HG03175 (cell line): ENCODE measurements at regions not wholly inside any gene's neighbourhood (a gene's known extent, or its start where the extent isn't known, plus 50 kb on each side); places are given as distances from the start of the nearest gene placed in this dataset.
"Not testable (repeated sequence)": the region's sequence is repeated elsewhere in the genome, so short reads cannot be mapped to it uniquely, and the experiment has no call there.

ENCODE experiments used
- ATAC-seq: cut with Tn5 transposase; IDR thresholded peaks from one replicate; pipeline ENCODE4 v1.9.1; 2021; ENCODE audit warnings: mild to moderate bottlenecking, moderate library complexity; ENCODE audit not compliant: unreplicated experiment

DNA sequence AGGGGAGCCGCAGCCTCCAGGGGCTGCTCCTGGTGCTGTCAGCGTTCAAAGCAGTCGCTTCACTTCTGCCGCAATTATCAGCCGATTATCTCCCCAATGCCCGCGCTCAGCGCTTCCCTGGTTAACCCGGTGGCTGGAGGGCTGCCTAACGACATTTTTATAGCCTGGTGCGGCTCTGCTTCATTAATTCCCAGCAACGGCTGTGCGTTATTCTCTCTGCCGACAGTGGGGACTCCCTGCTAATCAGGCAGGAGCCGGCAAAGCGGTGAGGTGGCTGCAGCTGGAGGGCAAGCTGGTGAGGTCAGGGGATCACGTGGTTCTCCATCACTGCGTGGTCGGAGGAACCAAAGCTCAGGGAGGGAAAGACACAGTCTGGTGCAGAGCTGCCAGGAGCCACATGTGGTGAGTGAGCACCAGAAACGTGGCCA is 62.9 kb downstream of the GLRX5 start:
- ATAC-seq: no peak

DNA sequence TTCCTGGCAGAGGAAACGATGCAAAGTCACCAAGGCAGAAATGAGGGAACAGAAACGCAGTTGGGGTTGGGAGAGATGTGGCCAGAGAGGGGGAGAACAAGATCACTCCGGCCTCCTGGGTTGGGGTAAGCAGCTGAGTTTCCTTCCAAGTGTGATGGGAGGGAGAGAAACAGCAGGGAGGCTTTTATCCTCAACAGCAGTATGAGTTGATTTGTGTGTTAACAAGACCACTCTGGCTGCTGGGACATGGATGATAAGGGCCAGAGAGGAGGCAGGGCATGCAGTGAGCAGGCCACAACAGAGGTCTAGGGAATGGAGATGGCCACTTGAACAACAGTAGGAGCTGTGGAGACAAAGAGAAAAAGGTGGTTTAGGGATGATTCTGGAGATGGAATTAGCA is 66.8 kb downstream of the GLRX5 start:
- ATAC-seq: no peak

DNA sequence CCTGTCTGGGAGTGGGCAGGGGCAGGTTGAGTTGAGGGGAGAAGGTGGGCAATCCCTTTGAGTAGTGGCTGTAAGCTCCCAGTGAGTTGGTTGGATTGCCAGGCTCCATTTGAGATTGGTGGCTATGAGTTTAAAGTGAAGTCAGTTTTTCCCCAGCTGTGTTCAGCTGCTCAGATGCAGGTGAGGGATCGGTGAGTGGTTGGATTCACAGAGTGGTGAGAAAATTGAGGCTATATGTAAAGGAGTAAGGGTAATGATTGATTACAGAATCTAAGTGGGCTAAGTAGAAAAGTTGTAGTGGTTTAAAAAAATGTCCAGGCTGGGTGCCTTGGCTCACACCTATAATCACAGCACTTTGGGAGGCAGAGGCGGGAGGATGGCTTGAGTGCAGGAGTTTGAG is 68.6 kb downstream of the GLRX5 start:
- ATAC-seq: no peak

DNA sequence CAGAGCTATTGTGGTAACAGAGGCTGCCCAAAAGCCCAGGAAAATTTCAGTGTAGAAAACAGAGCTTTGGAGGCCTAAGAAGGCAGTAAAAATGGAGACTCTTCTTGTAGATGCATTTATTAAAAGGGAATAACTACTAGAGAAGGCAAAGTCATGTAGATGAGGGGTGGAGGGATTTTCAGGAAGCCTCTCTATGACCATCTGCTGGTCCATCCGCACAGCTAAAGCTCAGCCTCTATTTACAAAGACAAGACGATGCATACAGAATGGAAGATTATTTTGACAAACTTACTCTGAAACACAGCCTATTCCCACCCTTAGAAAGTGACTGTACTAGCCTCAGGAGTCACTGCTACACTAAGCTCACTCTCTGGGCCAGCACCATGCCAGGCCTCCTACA is 71.4 kb downstream of the GLRX5 start:
- no peak for ATAC-seq

DNA sequence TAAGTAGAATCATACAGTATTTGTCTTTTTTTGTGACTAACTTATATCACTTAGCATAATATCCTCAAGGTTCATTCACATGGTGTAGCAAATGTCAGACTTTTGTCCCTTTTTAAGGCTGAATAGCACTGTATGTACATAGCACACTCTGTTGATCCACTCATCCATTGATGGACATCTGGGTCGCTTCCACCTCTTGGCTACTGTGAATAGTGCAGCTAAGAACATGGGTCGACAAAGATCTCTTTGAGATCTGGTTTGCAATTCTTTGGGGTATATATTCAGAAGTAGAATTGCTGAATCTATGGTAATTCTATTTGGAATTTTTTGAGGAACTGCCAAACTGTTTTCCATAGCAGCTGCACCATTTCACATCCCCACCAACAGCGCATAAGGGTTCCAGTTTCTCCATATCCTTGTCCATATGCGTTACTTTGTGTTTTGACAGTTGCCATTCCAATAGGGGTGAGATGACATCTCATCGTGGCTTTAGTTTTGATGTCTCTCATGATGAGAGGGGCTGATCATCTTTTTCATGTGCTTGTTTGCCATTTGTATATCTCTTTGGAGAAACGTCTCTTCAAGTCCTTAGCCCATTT is 73.9 kb downstream of the GLRX5 start:
- no peak for ATAC-seq

DNA sequence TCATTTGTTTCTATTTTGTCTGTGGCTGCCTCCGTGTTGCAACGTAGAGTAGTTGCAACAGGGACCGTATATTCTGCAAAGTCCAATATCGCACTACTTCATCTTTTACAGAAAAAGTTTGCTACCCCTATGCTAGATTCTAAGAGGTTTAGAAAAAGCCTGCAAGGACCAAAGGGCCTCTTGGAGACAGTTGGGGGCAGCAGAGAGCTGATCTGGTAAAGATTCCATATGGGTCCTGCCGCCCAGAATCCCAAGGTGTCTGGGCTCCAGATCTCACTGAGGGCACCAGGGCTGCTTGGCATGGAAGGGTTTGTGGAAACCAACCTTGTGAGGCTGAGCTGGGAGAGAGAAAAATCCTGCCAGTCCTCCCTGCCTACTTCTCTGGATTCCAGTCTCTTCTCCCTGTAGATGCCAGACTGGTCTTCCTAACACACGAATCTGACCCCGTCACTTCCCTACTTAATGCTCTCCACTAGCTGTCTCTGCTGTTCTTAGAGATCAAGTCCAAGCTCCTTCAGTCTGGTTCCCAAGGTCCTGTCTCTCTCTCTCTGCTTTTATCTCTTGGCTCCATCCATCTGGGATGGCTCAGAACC is 74.6 kb downstream of the GLRX5 start:
- no peak for ATAC-seq

DNA sequence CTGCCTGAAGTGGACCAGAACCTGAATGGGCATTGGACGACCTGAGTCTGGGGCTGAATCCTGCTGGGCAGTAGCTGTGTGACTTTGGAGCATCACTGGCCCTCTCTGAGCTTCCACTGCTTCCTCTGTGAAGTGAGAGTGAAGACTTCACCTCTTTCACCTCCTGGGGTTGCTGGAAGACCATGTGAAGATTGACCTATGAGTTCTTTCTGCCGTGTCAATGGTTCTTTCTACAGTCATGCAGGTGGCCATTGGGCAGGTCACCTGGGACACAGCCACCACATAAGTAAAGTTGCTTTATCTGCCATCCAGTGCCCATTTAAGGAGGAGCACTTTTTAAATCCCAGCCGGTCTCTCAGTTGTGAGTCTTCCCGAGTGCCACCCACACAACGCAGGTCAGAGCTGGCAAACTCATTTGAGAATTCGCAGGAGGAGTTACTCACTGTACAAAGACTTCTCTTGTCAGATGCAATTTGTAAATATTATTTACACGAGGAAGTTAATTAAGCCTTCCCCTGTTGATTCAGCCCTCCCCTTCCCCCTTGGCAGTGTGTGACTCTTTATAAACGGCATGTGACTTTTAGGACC is 74.8 kb upstream of the TCL1B start:
- ATAC-seq: peak; percentile 42

DNA sequence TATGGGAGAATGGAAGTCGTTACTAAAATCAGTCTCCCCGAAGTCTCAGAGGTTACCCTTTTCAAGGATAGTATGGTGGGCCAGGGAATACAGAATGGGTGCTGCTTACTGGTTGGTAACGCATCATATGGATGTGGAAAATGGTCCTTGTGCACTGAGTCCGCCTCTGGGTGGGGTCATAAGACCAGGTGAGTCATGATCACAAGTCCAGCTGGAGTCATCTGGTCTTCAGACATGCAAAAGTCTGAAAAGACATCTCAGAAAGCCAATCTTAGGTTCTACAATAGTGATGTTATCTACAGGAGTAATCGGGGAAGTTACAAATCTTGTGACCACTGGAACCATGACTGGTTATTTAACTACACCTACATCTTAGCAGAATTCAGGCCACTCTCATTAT is 71.9 kb upstream of the TCL1B start:
- ATAC-seq: no peak

DNA sequence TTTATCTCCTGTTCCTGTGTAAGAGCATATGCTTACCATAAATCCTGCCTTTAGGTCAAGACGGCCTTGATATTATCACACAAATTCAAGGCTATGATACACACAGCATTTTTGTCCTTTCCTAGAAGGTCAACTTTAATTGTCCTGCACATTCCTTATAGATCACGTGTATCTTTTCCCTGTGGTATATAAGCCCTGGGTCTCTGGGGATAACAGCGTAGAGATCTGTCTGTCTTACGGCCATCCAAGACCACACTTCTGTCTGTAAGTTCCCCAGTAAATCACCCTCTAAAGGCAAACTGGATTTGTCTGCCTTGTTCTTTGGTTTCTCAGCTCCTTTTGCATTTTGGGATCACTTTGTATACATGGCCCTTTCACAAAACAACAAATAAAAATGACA is 69.5 kb upstream of the TCL1B start:
- ATAC-seq: no peak

DNA sequence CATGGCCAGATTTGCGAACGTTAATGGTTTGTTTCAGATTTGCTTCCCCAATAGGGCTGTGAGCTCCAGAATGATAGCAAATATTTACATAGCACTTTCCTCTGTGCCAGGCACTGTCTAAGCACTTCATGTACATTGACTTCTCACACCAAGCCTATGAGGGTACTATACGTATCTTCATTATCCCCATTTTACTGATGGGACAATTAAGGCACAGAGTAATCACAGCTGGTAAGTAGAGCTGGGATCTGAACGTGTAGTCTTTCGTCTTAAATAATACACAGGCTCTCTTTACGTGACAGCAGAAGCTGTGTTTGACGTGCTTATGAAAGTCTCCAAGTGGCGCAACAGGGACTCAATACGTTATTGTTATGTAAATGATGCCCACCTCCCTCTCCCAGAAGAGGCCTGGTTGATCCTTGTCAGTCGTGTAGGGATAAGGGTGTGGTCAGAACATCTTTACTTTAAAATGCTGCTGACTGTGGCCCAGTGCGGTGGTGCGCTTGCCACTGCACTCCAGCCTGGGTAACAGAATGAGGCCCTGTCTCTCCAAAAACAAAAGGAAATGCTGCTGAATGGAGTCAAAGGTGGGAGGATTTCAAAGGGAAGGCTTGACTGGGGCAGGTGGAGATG is 66.3 kb upstream of the TCL1B start:
- no peak for ATAC-seq

DNA sequence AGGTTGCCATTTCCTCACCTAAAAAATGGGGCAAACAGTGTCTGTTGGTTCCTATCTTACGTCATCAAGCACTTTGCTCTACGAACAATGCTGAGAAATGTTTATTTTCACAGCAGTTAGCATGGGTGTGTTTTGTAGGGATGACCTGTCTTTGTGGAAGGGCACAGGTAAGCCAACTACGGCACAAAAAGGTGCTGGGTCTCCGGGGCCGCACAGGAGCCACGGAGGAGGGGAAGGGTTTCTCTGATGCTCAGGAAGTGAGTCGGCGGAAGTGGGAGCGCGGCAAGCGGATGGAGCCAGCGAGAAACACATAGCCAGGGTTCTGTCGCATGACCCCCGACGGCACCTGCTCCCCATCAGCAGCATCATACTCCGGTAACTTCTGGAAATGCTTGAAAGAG is 65.6 kb upstream of the TCL1B start:
- no peak for ATAC-seq

DNA sequence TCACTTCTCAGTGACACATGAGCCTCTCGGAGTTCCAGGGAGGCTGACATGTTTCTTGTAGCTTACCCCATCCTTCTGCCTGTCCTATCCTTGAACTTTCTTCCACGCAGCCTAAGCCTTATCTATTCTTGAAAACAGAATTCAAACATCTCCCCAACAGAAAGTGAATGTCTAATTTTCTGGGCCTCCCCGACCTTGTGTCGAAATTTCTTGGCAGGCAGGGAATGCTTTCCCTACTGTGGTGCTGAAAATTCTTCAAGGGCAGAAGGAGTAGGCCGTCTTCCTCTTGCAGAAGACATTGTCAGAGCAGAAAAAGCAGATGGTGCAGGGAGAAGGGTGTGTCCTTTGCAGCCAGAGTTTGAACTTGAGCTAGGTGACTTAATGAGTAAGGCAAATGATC is 63.0 kb upstream of the TCL1B start:
- ATAC-seq: no peak

DNA sequence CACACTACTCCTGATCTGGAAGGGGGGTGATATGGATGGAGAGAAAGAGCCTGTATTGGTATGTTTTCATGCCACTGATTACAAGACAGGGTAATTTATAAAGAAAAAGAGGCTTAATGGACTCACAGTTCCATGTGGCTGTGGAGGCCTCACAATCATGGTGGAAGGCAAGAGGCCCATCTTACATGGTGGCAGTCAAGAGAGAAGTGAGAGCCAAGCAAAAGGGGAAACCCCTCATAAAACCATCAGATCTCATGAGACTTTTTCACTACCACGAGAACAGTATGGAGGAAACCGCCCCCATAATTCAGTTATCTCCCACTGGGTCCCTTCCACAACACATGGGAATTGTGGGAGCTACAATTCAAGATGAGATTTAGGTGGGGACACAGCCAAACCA is 60.5 kb upstream of the TCL1B start:
- ATAC-seq: not testable (repeated sequence)

DNA sequence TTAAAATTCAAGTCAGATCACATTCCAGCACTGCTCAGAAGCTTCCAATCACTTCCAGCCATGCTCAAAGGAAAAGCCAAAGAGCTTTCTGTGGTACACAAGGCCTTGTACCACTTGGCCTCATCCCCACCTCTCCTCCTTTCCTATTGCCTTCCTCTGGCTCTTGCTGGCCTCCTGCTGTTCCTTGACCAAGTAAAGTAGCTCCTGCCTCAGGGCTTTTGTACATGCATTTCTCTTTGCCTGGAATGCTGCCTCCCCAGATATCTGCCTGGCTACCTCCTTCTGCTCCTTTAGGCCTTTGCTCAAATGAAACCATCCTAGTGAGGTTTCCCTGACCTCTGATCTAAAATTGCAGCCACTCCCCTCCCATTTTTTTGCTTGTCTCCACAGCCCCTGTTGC is 51.2 kb upstream of the TCL1B start:
- ATAC-seq: no peak
